HG03064 (cell line): ENCODE measurements at regions not wholly inside any gene's neighbourhood (a gene's known extent, or its start where the extent isn't known, plus 50 kb on each side); places are given as distances from the start of the nearest gene placed in this dataset.

Source experiments
- ATAC-seq: cut with Tn5 transposase; IDR thresholded peaks from one replicate; pipeline ENCODE4 v1.9.1; 2021; ENCODE audit warnings: low read depth; ENCODE audit not compliant: unreplicated experiment

DNA sequence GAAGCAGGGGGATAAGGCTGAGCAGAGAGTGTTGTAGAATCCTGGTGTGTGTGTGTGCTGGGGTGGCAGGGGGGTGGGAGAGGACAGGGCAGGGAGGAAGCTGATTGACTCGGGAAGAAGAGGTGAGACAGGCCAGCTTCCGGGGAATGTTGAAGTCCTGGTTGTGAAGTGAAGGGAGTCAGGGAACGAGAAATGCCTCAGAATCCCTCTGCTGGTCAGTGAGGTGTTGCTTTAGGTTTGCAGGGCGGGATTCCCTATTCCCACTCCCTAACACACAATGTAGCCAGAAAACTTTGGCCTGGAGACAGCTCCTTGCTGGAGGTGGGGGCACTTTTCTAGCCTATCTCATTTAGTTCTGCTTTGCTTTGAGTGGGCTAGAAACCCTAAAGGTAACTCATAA, 265.1 kb downstream of the HAUS1 start:
- ATAC-seq, result no peak

DNA sequence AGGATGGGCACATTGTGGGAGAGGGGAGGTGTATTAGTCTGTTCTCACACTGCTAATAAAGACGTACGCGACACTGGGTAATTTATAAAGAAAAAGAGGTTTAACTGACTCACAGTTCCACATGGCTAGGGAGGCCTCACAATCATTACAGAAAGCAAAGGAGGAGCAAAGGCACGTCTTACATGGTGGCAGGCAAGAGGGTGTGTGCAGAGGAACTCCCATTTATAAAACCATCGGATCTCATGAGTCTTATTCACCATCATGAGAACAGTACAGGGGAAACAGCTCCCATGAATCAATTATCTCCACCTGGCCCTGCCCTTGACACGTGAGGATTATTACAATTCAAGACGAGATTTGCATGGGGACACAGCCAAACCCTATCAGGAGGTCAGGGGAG, 266.7 kb downstream of the HAUS1 start:
- ATAC-seq, result no peak

DNA sequence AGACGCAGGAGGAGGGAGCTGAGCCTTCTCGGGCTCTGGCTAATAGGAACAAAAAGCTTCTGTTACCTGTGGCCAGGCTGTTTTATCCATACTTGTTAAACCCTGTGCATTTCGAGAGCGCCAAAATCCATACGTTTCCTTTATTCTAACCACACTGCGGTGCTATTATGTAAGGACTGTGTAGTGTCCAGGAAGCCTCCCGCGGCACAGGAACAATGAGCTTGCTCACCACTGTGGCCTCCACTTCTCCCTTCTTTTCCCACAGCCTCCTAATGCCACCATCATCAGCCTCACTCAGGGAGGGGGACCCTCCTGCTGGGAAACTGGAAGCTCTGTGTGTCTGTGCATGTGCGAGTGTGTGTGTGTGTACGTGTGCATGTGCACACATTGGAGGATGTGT, 268.5 kb downstream of the HAUS1 start:
- ATAC-seq, result no peak

DNA sequence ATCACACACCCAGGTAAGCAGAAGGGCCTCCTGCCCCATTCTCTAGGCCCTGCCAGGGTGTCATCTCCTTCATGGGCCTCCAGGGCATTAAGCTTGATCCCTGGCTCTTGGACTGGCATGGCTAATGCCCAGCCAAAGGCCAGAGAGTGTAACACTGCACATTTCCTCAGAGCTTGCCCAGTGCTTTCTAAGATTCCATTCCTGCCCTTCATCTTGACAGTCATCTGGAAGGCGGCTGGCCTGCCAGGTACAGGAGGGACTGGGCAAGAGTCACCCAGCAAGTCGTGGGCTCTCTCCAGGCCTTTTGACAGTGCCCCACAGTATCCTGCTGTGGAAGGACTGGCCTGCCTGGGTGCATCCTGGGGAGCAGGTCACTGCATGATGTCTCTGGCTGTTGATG, 268.9 kb downstream of the HAUS1 start:
- no peak for ATAC-seq

DNA sequence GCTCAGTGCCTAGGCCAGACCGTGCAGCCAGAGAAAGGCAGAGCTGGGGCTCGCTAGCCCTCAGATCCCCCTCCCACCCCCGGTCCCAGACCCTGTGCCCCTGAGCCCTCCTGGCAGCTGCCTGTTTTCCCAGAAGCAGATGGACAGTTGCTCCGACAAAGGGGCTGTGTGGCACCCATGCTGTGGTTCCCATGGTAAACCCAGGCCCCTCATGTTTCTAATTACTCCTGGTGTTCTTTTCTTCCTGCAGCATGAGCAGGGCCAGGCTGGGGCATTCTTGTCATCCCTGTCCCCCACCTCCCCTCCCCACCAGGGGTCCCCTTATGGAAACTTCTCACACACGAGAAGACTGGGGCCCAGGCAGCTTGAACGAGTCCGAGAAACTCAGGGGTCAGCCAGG, 269.6 kb downstream of the HAUS1 start:
- no peak for ATAC-seq

DNA sequence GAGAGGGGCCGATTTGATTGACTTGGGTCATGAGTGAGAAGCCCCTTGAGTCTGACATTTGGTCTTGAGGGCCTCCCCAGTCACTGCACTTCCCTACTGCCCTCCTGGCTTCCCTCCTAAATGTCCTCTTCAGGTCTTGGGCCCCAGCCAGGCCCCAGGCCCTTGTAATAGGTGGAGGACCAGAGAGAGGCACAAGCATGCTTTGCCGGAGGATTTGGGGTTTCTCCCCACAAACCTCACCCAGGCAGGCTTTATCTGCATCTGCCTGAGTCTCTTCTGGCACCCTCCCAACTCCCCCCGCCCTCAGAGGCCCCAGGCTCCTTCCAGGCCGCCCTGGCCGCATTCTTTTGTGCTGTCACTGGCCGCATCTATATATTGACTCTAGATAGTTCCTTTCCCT, 270.7 kb downstream of the HAUS1 start:
- no peak for ATAC-seq

DNA sequence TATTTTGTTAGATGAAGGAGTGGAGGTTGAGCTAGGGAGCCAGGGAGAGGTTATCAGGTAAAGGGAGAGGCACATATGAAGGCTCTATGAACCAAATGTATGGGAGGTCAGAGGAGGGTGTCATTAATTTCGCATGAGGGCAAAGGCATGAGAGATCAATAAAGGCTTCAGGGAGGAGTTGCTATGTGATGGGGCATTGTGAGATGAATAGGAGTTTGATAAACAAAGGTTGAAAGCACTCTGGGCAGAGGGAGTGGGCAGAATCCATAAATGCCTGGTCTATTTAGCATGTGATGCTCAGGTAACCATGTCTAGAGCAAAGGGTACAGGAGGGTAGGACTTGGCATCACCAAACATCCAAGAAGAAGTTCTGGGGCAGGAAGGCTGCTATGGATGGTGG, 273.4 kb downstream of the HAUS1 start:
- ATAC-seq, result no peak

DNA sequence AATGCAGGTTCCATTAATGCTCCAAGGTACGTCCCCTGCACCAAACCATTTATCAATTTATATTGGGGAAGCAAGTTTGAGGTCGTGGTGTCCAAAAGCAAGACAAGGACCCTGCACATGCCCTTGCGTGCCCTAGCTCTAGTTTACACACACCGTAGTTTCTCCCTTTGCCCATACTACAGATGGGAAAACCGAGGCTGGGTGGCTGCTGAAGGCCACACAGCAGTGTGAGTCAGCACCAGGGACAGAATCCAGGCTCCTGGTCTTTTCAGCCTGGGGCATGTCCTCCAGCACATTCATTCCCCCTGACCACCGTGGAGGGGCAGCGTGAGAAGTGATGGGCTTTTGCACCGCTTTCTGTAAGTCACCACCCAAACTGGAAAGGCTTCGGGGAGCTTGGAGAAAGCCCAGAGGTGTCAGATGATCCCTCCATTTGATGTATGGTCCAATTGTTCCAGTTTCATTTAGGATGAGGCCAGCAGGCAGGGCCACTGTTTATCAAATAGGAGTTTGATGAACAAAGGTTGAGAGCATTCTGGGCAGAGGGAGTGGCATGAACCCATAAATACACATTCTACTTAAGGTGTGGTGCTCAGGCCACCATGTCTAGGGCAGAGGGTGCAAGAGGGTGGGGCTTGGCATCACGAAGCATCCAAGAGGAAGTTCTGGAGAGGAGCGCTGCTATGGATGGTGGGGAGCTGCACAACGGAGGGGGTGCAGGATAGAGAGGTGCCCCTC, 274.1 kb downstream of the HAUS1 start:
- ATAC-seq, result no peak

DNA sequence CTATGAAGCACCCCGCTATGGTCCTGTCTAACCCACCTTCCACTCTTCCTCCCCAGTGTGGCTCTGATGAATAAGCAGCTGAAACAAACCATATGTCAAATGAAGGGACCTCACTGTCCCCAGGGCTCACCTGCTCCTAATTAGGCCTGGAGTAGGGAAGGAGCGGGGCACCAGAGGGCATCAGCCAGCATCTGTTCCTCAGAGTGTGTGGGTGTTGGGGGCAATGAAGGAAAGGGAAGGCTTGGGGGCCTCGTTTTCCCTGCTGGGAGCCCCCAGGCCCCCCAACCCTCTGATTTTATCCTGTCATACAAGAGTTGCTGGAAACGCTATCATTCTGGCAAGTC, 274.7 kb downstream of the HAUS1 start:
- no peak for ATAC-seq

DNA sequence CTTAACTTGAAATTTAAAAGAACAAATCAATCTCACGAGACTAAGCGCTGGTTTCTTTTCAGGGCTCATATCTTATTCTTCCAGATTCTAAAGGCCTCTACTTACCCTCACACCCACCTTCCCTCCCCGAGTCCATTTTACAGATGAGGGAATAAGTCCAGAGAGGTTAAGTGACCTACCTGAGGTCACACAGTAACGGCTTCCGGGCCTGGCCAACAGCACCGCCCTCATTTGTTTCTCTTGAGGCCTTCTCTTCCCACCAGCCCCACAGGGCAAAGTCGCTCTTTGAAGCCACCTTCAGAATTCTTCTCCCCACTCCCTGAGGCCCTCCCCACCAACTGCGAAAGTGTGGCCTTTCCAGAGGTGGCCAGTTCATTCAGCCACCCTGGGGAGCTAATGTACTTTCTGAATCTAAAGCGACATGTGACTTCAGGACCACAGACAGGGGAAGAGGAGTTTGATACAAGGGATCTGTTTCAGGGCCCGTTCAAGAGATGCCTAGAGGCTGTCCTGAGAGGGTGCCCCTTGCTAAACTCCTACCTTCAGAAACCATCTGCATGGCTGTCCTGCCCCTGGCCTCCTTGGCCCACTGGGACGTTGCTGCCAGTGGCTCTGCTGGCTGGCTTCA, 275.3 kb downstream of the HAUS1 start:
- no peak for ATAC-seq

DNA sequence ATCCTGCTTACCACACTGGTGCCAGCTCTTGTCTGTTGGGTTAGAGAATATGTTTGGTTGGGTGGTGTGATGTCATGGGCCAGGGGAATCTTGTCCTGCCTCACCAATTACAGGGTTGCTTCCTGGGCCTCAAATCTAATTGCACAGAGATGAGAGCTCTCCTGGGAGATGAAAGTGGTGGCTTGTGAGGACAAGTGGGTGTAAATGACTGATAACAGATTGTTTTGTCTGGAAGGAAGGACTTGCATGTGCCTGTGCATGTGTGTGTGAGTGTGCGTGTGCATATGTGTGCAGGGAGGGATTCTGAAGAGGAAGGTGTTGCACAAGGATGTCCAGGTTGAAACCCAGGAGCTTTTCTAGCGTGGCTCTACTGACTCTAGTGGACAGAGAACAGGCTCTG, 271.9 kb downstream of the LOXHD1 start:
- no peak for ATAC-seq

DNA sequence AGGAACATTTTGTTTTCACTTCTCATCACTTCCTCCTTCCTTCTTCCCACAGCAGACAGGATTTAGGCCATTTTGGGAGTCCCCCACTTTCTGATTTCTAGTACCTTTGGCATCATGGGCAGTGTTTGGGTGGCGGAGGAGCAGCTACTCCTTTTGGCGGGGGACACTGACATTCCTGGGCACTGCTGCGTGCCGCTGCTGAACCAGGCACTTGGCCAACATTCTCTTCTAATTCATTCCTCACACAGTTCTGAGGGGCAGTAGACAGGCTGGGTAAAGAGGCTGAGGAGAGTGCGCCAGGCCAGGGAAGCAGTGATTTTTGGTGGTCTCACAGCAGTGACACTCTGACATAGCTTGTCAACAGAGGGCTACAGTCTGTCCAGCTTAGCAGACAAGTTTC, 270.2 kb downstream of the LOXHD1 start:
- no peak for ATAC-seq

DNA sequence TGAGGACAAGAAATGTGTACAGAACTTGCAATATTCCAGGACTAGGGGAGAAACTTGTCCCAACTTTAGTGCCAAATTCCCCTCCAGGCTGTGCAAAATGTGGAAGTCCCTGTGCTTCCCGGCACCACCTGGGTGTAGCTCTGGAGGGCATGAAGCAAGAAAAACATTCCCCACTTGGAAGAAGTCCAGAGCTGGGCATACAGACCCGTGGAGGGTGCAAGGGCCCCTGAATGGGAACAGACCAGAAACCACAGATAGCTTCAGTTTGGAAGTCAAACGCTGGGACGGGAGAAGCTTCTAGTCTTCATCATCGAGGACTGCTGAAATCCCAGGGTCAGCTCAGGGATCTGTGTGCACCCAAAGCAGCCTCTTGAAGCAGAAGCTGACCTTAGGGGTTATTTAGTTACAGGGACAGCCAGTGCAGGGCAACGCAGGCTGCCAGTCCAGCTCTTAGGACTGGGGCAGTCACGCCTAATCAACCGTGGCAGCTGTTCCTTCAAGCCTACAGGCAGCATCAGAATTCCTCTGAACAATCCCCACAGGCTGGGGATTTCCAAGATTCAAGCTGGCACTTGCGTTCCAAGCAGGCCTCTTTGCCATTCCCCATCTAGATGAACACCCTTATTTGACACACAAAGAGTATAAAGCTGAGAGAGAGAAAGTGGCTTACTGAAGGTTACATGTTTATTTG, 269.4 kb downstream of the LOXHD1 start:
- no peak for ATAC-seq

DNA sequence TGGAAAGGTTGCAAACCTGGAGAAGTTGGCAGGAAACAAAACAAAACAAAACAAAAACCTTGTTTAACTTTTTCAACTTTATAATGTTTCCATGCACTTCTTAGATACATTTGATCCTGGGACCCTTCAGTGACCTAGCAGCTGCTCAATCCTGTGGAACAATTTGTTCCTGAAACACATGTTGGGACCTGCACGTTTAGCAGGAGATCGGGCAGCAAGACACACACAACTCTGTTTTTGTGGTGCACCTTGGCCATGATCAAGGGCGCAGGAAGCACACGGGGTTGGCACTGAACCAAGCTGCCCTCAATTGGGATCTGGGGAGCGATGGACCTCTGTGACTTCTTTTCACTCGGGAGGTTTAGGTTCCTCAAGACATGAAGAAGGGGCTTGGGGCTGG, 268.7 kb downstream of the LOXHD1 start:
- no peak for ATAC-seq

DNA sequence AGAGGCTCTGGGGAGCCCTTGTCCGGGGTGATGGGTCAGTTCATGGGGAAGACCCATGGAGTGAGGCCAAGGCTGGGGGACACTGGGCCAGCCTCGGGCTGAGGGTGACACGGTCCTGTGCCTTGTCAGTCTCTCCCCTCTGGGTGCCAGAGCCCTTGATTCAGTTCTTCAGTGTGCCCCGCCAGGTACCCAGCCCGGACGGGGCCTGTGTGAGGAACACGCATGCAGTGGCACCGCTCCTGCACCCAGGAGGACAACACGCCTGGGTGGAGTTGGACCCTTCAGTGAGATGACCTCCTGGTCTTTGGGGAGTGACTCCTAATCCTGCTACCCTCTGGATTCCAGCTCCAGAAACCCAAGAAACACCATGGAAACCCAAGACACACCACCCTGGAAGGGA, 264.4 kb downstream of the LOXHD1 start:
- ATAC-seq, result no peak

DNA sequence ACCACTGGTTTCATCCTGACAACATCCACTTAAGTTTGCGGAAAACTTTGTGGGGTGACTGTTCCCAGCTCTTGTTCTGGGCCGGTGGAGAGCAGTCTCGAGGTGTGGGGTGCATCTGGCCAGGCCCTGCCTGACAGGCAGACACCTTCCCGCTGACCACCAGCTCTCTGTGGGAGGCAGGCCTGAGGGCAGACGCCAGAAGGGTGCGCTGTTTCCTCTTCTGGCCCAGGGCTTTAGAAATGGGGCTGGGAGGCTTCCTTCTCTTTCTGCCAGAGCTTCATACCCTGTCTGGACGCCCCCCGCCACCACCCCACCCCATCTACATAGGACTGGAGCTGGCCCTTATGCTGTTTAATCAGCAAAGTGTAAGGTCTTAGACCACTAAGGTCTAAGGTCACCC, 263.8 kb downstream of the LOXHD1 start:
- ATAC-seq, result no peak

DNA sequence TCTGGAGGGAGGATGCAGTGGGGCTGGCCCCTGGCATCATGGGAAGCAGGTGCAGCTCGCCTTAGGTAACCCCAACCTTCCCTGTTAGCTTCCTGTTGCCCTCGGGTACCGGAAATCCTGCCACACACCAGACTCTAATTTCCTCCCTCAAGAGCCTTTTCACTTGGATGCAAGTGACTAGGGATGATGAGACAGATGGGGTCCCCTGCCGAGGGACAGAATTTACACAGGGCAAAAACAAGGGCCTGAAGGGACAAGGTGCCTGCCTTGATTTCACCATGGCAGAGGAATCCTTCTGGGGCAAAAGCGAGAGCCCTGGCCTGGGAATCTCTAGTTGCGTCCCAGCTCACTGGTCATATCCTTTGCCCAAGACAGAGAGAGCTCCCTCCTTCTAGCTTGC, 263.1 kb downstream of the LOXHD1 start:
- no peak for ATAC-seq

DNA sequence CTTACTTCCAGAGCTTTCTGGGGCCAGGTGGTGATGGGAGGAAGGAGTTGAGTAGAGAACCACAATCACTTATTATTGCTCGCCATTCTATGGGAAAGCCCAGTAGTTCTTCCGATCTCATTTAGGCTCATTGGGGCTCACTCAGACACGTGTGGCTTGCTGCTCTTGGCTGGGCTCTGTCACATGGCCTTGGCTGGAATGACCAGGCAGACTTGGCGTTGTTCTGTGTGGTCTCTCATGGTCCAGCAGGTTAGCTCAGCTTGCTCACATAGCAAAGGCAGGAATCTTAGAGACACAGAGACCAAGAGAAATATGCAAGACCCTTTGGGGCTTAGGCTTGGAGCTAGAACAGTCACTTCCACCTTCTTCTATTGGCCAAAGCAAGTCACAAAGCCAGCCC, 261.2 kb downstream of the LOXHD1 start:
- ATAC-seq, result no peak

DNA sequence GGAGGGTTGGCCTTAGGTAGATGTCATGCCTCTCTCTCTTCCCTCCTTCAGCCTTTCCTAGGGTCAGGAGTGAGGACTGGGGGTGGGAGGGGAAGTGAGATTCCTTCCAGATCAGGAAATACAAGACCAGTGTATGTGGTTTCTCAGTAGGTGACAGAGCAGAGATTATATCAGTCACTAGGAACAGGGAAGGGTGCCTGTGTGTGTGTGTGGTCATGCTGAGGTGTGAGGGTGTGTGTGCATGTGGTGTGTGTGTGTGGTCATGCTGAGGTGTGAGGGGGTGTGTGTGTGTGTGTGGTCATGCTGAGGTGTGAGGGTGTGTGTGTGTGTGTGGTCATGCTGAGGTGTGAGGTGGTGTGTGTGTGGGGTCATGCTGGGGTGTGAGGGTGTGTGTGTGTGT, 259.8 kb downstream of the LOXHD1 start:
- no peak for ATAC-seq

DNA sequence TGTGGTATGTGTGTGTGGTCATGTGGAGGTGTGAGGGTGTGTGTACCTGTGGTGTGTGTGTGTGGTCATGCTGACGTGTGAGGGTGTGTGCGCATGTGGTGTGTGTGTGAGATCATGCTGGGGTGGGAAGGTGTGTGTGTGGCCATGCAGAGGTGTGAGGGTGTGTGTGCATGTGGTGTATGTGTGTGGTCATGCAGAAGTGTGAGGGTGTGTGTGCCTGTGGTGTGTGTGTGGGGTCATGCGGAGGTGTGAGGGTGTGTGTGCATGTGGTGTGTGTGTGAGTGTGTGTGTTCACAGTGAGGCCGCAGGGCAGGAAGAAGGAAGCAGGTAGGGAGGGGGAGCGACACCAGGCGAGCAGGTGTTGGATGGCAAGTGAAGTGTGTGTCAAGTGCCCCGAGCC, 259.0 kb downstream of the LOXHD1 start:
- ATAC-seq, result no peak

DNA sequence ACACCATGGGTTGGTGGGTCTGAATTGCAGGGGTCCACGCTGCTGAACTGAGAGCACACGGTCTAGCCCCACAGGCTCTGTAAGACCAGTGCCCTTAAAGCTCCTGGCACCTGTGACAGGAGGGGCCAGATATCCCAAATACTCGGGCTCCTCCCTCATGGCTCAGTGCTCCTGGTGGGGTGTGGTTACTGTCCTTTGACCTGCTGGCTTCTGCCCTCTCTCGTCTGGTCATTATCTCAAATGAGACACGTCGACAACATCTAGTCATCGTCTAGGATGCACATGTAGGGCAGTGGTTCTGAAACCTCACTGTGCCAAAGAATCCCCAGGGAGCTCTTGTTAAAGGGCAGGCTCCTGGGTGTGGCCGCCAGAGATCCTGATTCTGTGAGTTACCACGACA, 258.4 kb downstream of the LOXHD1 start:
- ATAC-seq, result no peak

DNA sequence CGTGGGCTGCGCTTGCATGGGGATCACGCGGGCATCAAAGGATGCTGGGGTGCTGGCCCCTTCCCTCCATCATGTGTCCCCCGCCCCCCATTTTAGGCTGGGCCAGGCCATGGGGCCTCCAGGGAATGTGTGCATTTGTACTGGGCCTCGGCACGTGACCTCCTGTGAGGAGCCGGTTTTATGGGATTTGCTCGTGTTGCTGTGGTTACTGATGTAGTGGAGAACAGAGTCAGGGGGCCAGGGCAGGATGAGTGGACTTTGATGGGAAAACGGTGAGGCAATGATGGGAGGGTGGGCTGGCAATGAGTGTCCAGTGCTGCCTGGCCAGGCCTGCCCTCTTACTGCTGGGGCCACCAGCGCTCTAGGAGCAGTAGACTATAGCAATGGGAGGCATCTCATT, 257.7 kb downstream of the LOXHD1 start:
- ATAC-seq, result no peak
